Right renal pelvis (tissue), 4 donors: ENCODE measurements at regions not wholly inside any gene's neighbourhood (a gene's known extent, or its start where the extent isn't known, plus 50 kb on each side); places are given as distances from the start of the nearest gene placed in this dataset.
"Not testable (repeated sequence)": the region's sequence is repeated elsewhere in the genome, so short reads cannot be mapped to it uniquely, and the experiment has no call there.

Experiments
- DNase-seq, 4 donors: peaks; one replicate each; pipeline ENCODE4 v3.0.0-alpha.2; 2013; ENCODE audit warnings: low read depth in 4 of 4, low spot score in 3 of 4, missing footprints in 1 of 4

- no peak for DNase-seq
Observed at GRCh38 chr12:87596134-87596533, 433.1 kb downstream of the C12orf50 start.

DNA sequence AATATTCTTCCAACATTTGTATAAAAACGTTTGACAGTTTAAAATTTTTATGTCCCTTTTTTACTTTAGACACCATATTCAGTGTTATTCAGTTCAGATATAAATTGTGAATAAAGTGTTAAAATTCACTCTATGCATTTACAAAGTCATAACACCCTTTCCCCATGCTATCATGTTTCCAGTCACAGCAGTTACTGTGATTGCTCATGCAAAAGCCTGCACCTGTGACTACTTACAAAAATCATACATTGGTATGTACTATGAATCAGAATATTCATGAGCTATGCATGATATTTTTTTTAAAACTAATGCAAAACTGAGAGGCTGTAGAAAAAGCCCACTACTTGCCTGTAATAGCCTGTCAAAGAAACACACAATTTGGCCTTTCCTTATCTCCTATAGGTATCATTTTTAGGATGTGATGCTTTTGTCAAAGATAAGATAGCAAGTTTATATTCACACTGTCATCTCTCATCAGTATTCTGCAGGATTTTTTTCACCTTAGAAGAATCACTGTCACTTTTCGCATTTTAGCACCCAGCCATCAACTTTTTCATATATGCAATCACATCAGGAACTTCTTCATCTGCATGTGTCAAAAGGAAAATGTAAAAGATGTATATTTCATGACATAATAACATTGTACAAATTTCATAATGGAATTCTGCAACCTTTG lies 443.2 kb downstream of the C12orf50 start:
- DNase-seq: no peak

GRCh38 chr12:87579091-87579490 lies 450.1 kb downstream of the C12orf50 start:
- not testable (repeated sequence) for DNase-seq

- no peak for DNase-seq
Observed at GRCh38 chr12:87575906-87576305, 453.3 kb downstream of the C12orf50 start.

DNA sequence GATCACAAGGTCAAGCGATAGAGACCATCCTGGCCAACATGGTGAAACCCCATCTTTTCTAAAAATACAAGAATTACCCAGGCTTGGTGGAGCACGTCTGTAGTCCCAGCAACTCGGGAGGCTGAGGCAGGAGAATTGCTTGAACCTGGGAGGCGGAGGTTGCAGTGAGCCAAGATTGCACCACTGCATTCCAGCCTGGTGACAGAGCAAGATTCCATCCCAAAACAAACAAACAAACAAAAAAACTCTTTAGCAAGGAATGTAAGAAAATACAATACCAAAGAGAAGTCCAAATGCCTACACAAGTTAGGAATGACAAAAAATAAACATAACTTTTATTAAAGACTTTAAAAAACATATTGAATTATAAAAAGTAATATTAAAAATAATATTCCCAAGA lies 462.3 kb downstream of the C12orf50 start:
- DNase-seq: not testable (repeated sequence)

- DNase-seq: no peak
Observed at GRCh38 chr12:87556985-87557384, 472.2 kb downstream of the C12orf50 start.

GRCh38 chr12:87531213-87531612 lies 498.0 kb downstream of the C12orf50 start:
- DNase-seq: not testable (repeated sequence)

DNA sequence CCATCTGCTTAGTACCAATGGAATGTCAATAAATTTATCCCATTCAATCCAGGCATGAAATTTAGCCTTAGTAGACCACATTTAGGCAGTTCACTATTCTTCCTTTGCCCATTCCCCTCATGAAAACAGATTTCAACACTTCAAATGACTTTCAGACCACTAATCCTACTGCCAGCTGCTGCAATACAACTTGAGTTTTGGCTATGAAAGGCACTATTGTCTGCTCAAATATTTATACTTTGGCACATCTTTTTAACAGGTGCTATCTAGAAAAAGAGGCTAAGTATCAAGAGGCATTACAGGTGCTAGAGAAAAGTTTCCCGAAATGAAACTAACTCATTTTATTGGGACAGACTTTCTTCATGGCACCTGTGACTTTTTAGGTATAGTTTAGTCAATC lies 499.8 kb downstream of the C12orf50 start:
- no peak for DNase-seq

DNA sequence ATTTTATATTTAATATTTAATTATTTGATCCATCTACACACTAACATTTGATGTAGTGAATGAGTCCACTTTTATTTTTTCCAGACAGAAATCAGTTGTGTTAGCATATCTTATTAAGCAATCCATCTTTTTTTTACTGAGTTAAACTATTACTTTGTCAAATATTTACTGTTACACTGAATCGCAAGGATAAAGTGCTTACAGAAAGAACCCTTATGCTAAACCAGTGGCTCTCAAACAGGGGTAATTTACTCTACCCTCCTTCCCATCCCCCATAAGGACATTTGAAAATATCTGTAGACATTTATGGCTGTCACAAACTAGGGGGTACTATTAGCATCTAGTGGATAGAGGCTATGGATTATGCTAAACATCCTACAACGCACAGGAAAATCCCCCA lies 508.2 kb downstream of the C12orf50 start:
- DNase-seq: no peak

GRCh38 chr12:87518481-87518880 lies 510.7 kb downstream of the C12orf50 start:
- no peak for DNase-seq

GRCh38 chr12:87518036-87518435 lies 511.2 kb downstream of the C12orf50 start:
- no peak for DNase-seq

GRCh38 chr12:87513536-87514280 lies 515.5 kb downstream of the C12orf50 start:
- no peak for DNase-seq

DNA sequence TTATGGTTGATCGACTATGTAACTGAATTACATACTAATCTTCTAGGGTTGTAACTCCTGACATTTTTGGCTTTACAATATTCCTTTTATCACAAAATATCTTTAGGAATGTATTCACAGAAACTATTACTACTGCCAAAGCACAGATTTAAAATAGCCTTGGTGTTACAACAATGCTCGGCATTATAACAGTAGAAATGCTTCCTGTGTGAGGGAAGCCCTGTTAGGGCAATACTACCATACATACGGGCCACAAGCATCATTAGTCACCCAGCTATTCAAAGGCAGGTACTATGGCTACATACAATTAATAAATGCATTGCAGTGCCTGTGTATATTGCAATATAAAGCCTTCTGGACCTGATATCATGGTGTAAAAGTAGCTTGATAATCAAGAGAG lies 517.8 kb downstream of the C12orf50 start:
- DNase-seq: no peak

DNA sequence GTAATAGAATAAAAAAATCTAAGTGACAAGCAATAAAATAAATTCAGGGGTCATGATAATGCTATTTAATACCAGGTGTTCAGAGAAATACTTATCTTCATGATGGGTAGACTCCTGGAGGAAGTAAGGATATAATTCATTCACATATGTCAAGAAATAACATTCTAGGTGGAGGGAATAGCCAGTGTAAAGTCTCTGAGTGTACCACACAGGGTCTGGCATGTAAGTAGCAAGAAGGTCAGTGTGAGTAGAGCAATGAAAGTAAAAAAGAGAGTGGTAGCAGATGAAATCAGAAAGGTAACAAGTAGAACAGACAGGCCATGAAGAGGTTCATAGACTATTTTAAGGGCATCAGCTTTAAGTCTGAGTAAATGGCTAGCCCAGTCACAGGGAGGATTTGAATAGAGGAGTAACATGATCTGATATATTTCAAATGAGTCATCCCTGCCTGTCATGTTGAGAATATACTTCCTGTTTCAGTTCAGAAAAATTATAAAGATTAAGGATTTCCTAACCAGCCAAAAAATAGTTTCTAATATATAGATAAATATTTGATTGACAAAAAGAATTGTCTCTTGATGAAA lies 519.9 kb downstream of the C12orf50 start:
- DNase-seq: no peak

DNA sequence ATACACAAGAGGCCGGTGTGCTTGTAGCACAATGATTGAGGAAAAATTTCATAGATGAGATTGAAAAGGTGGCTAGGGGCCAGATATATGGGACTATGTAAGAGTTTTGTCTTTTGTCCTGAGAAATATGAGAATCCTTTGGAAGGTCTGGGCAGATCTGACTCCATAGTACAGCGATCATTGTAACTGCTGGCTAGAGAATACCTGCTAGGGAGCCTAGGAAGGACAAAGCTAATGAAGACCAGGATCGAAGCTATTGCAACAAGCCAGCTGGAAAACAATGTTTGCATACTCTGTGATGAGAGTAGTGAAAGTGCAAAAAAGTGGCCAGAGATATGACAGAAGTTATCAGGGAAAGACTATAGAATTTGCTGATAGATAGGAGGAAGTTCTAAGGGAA lies 537.6 kb downstream of the C12orf50 start:
- no peak for DNase-seq

DNA sequence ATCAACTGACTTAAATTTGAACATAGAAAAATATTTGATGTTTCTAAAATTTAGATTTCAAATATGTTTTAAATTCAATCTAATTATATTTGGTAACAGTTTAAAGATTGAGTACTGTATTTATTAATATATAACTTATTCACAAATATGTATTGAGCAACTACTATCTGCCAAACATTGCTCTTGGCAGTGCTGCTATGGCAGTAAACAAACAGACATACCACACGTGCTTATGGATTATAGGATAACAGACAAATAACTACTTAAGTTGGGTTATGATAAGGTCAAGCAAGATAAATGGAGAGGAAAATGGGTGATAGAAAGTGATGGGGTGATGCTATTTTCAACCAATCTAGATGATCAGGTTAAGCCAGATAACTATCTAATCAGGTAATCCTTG lies 538.1 kb downstream of the C12orf50 start:
- no peak for DNase-seq

DNA sequence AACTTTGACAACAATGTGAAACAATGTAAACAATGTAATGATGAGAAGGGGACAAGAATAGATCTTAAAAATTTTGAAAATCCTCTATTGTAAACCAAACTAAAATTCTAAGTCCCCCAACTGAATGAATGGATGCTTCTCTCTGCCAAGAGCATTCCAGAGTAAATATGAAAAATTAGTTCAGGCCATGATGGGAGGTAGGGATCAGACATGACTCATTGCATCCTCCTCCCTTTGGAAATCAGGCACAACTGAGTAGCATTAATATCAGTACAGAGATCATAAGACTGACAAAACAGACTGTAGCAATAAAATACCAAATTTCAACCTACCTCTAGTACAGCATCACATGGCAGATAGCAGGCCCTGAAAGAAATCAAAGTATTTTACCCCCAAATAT lies 559.9 kb downstream of the C12orf50 start:
- DNase-seq: no peak

DNA sequence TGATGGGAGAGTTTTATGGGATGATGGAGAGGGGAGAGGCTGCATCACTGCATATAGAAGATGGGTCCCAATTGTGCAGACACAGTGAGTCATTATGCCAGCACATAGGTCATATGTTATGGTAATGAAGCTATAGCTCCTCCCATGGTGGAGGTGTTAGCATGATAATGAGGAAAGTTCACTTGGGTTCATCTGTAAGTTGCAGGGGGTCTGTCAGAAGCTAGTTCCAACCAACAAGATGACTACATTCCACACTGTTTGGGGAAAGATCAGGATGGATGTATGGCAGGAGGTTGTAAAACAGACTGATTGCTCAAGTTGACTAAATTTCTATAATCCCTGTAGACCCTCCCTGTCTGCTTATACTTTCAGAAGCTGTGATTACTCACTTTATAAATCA lies 561.3 kb downstream of the C12orf50 start:
- DNase-seq: no peak

DNA sequence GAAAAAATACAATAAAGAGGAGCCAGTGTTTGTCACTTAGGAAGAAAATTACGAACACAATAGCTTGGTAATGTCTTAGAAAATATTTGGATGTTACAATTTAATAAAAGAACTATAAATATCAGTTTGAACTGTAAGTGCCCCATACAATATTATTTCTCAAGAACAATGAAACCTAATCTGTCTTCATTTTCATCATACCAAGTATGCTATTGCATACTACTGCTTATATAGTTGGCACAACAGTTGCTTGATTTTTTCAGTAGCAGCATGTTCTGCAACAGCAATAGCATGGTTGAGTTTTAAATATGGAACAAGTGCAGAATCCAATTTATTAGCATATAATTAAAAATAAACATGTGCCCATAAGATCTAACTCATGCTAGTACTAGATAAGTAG lies 564.6 kb downstream of the C12orf50 start:
- DNase-seq: no peak

- no peak for DNase-seq
Observed at GRCh38 chr12:87444039-87444438, 585.2 kb downstream of the C12orf50 start.

- DNase-seq: no peak
Observed at GRCh38 chr12:87441511-87441910, 587.7 kb downstream of the C12orf50 start.
